Caki2 (cell line): ENCODE measurements at regions not wholly inside any gene's neighbourhood (a gene's known extent, or its start where the extent isn't known, plus 50 kb on each side); places are given as distances from the start of the nearest gene placed in this dataset.

ENCODE experiments used
- DNase-seq: peaks from one replicate; pipeline ENCODE4 v3.0.0-alpha.2; 2015; ENCODE audit warnings: low read depth
- in situ Hi-C: cut with HindIII; loops from 2 replicates; pipeline ENCODE4 v1.10.0; 2016; ENCODE audit warnings: low sequenced_read_pairs, low pct_unique_long_range_greater_than_20kb, mixed read lengths

DNA sequence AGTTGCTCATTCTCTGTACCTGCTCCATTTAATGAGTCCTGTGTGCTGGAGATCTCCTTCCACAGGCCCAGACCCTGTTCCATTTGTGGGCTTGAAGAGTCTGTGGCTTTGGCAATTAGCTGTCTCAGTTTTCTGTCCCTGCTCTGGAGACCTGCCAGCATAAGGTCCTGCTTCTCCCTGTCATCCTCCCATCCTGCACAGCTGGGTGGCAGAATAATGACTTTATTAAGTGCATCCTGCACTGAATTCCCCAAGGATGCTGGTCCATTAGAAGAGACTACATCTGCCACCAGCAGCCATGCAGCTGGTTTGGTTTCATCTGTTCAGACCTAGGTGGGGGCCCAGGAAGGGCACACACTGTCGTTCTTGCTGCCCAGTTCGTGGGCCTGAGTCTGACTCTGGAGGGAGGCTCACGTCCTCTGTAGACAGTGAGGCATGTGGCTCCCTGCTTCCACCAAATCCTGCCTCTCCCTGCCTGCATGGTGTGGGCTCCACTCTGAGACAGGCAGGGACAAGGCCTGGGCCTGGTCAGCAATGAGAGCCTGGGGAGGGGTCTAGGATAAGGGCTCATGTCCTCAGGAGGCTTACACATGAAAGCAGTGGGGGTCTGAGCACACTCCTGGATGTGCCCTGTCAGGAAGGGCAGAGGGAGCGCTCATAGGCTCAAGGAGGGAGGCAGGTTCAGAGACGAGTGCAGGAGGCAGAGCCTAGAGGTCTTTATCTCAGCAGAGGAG, 78.4 kb upstream of the PRR23E start:
- DNase-seq, result no peak
- in situ Hi-C loops, result no loop called here

DNA sequence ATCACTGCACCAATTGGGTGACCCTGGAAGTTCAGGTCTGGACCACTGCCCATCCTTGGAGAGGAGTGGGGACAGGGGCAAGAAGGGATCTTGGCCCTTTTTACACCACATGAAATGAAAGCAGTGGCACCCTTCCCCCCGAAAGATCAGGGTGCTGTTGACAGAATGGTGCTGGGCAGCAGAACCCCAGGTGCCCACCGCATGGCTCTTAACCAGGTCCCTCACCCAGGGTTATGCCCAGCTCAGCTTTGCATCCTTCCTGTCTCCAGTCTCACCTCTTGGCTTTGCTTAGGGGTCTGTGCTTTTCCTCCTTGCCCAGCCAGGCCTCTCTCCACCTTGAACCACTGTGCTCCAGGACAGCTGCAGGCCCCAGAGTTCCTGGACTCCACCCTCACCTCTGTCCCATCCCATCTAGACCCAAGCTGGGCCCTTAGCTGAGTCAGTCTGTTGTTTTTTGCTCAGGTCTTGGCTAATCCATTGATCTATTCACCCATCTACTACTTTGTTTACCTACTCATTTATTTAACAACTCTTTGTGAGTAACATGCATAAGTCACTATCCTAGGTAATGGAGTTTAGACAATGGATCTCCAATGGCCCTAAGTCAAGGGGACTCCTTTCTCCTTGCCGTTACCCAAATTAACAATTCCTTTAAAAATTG, 77.1 kb upstream of the PRR23E start:
- no peak for DNase-seq
- in situ Hi-C loops, result no loop called here

DNA sequence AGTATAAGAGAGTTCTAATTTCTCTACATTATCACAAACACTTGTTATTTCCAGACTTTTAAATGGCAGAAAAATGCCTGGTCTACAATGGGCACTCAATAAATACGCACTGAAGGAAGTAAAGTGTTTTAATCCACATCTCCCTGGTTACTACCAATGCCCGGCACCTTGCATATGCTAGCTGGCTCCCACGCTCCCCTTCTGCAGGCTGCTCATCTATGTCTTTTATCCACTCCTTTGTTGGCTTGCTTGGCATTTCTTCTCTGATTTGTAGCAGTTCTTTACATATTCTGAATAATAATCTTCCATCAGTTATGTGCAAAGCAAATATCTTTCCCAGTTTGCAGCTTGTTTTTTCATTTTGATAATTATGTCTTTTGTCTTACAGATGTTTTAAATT, 74.6 kb upstream of the PRR23E start:
- in situ Hi-C loops, result no loop called here
- no peak for DNase-seq

DNA sequence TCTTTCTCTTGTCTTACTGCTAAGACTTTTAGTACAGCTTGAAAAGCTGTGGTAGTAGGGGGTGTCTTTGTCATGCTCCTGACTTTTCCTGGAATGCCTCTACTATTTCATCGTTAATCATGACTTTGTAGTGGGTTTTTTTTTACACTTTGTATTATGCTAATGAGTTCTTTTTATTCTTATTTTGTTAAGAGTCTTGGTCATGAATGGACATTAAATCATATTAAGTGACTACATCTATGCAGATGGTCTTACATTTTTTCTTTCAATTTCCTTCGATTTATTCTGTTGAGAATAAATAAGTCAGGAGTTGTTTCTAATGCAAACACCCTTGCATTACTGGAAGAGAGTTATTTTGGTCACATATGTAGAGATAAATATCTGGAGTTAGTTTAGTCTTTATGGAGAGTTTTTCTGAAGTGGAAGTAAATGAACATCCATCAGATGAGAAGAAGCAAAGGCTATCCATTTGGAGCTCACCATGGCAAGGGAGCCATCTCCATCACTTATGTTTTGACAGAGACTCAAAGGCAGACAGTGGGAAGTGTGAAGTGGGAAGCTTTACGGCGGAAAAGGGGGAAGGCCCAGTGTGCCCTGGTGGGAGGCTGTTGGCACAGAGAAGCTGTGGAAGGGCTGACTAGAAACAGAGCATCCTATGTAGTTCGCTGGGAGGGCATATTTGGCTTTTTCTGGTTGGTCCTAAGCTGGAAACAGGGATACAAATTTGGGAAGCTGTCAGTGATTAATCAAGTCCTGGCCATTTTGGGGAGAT, 73.1 kb upstream of the PRR23E start:
- in situ Hi-C loops, result no loop called here
- DNase-seq, result no peak

DNA sequence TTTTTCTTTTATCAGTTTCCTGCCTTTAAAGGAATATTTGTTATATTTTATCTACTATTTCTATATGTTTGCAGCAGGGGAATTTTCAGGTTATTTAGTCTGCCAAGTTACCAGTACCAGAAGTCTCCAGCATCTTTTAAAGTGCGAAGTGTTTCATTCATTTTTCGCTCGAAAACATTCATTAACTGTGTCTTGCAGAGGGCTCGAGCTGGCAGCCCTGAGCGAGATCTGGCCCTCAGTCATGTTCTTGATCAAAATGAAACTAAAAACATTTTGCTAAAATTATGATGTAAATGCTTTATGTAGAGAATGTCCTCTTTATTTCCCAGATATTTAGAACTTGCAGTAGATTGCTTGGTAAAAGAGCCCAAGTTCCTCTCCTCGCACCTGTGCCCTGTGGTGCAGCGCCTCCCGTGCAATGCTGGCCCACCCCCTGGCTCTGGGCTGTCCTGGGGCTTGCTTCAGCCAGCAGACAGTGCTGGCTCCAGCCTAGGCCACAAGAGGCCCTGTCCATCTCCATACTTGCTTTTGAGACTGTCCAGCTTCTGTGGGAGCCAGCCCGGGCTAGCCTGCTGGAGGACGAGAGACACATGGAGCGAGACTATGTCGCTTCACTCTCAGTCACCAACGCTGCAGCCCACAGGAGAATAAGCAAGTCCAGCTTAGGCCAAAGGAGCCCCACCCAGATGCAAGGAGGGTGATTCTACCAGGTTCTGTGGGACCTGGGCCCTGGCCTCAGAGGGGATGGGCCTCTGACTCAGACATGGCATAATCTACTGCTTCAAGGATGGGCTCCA, 71.9 kb upstream of the PRR23E start:
- in situ Hi-C loops, result no loop called here
- DNase-seq, result no peak

DNA sequence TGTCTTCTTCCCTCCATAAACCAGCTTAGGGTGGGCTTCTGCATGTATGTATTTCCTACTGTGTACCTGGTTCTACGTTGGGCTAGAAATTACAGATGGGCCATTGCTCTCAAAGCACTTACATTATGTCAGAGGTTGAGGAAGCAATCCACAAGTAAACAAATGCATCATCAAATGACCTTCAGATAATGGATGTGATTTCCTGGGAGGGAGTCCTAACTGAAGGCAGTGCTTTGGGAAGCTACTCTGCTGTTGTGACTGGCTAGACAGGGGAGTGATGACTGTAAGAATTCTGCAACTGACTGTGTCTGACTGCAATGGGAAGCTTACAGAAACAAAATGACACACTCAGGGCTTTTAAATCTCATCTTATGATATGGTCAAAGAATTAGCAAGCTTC, 71.0 kb upstream of the PRR23E start:
- in situ Hi-C loops, result no loop called here
- no peak for DNase-seq

DNA sequence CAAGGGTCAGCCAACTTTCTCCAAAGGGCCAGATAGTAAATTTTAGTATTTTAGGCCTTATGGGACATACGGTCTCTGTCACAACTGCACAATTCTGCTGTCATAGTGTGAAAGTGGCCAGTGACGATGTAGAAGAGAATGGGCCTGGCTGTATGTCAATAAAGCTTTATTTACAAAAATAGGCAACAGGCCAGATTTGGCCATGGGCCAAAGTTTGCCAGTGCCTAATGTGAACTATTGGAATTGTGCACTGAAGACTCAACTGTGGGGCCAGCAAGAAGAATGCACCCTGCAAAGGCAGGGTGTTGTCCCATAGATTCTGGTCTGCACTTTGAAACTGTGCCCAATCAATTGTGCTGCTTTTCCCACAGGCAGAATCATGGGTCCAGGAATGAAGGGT, 69.4 kb upstream of the PRR23E start:
- no peak for DNase-seq
- in situ Hi-C loops, result no loop called here

DNA sequence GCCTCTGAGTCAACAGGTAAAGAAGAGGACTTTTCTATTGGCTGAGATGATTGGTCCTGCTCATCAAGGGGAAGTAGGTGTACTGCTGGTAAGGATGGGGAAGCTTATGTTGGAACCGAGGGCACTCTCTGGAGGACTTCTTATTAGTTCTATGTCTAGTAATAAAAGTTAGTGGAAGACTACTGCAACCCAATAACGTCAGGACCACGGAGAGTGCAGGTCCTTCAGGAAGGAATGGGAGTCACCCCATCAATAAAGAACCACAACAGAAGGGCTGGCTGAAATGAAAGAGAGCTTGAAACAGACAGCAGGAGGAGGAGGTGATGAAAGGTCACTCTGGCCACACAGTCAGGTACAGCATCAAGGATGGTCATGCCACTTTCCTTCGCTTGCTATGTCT, 68.8 kb upstream of the PRR23E start:
- in situ Hi-C loops, result no loop called here
- no peak for DNase-seq

DNA sequence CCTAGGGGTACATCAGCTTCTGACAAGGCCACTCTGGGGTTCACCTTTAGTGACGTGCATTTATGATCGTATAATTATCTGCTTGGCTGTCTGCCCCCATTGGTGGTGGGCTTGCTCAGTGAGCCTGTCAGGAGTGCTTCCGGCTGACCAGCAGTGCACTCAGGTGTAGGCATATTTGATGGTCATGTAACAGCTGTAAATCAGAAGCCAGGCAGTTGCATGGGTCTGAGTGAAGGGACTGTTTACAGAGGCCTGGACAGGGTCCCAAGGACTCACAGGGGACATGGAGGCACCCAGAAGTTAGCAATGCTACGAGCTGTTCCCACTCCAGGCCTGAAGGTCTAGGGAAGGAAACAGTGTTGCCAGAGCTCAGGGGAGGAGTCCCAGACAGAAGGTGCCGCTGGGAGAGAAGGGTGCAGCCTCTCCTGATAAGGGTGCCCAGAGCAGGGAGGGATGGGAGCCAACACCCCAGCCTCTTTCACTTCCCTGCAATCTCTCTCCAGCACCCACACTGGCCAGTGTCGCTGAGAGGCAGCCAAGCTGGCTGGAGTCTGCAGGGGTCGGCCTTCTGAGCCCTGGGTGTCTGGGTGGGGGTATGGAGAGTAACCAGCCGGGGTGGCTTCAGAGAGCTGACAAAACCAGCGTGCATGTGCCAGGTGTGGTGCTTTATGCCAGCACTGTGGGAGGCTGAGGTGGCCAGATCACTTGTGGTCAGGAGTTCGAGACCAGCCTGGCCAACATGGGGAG, 61.3 kb upstream of the PRR23E start:
- DNase-seq, result no peak
- in situ Hi-C loops, result no loop called here

DNA sequence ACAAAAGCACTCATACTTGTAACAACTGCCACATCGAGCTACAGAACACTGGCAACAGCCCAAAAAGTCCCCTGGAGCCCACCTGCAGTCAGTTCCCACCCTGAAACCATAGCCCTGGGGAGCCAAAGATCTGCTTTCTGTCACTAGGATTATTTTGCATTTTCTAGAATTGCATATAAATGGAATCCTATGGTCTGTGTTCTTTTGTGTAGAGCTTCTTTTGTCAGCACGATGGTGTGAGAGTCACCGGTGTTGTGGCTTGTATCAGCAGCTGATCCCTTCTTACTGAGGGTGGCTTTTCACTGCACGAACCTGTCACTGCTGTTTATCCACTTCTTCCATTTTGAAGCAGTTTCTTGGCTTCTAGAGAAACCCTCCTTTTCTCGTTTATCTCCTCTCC, 60.1 kb upstream of the PRR23E start:
- DNase-seq, result no peak
- in situ Hi-C loops, result no loop called here

DNA sequence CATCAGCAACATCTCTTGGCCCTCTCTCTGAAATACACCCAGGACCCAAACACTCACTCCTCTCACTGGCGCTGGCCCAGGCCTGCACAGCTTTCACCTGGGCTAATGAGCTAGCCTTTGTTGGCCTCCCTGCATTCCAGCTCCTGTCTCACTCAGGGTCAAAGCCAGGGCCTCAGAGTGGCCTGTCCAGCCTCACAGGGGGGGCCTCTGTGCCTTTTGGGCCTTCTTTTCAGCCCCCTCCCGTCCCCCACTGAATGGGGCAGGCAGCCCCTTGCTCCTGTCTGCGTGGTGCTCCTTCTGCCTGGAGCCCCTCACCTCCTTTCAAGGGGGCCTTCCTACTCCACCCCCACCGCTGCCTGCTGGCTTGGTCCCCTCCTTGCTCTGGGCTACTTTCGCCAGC, 59.0 kb upstream of the PRR23E start:
- DNase-seq, result no peak
- in situ Hi-C loops, result no loop called here

DNA sequence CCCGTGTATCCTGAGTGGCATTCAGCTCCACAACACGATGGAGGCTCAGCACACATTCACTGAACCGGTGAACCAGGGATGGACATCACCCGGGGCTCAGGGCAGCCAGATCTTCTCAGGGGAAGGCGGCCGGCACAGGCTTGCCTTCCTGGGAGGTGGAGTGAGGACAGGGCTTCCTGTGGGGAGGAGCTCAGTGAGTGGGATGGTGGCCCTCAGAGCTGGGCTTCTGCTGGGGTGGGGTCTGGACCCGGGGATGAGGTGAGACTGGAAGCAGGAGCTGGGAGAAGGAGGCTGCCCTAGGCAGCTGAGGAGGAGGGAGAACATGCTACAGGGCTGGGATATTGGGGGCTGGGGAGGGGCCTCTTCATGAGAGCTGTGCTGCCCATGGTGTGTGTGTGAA, 58.5 kb upstream of the PRR23E start:
- in situ Hi-C loops, result no loop called here

DNA sequence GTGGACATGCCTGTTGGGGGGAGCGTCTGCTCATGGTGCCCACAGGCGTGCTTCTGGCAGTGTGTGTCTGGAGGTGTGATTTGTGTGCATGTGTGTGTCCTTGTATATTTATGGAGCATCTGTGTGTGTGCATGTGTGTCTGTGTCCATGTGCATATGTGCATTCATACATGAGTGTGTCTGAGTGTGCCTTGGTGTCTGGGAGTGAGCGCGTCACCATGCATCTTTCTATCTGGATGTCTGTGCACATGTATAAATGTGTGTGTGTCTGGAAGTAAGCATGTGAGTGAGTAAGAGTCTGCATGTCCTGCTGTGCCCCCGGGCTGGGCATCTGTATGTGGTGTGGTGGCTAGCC, 58.1 kb upstream of the PRR23E start:
- no peak for DNase-seq
- in situ Hi-C loops, result no loop called here

More for the DNA sequence above, 58.5 kb upstream of the PRR23E start:
- DNase-seq, result no peak

DNA sequence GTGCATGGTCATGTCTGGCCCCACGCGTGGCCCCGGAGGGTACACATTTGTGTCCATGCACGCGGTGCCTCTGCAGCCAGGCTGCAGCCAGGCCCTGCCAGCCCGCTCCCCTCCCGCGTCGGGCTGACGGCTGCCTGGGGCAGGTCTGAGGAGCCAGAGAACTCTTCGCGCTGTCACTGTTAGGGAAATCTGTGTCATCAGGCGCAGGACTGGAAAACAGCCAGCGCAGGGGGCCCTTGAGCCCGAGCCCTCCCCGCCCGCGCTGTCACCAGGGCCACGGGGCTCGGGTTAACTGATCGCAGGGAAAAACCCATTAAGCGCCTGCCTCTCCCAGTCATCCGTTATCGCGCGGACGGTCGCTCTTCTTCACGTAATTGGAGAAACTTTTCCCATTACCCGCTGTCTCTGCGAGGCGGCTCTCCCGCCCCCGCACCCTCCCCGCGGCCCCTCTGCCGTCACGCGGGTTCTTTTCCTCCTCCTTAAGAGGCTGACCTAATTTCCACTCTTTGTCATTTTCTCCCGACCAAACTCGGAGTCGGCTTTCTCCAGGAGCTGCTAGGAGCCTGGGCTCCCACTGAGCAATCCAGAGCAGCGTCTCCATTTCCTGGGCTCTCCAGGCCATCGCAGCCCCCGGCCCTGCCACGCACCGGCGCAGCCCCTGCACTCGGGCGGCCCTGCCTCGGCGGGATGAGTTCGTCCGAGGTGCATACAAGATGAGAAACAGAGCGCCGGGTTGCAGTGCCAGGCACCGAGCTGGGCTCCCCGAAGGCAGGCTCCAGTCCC, 57.5 kb upstream of the PRR23E start:
- in situ Hi-C loops, result no loop called here
- no peak for DNase-seq

DNA sequence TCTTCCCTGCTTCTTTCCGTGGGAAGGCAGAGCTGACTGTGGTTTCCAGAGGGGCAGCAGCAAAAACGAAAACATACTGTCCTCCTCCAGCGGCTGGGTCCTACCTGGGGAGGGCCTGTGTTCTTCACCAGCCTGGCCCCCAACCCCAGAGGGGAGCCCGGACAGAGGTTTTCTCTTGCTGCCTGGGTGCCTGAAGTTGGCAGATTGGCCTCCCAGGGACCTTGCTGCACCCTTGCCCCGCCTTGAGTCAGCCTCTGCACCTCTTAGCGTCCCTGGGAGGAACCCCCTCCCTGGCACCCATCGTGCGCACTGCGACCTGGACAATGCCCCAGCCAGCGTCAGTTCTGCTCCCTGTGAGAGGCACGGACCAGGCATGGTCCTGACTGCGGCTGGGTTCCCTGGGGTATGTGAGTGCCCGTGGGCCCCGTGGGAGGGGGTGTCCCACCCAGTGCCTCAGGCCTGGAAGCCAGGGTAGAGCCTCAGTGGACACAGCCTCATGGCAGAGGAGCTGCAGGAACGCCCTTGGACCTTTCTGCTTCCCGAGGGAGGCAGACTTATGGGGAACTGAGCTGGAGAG, 56.8 kb upstream of the PRR23E start:
- in situ Hi-C loops, result no loop called here
- DNase-seq, result no peak

DNA sequence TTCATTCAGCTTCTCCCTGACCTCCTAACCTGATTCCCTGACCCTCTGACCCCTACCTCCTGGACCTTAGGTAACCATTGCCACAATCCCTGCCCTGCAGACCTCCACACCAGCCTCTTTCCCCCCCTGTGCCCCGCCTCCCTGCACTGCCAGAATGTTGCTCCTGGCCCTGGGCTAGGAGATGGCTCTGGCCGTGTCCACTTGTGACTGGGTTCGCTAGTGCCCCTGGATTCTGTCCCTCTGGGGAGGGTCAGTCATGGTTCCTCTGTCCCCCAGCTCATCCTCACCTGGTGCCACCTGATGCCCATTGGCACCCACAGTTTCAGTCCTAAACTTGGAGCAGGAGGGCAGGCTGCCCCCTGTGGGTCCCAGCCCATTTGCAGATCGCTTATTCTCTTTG, 56.2 kb upstream of the PRR23E start:
- no peak for DNase-seq
- in situ Hi-C loops, result no loop called here

DNA sequence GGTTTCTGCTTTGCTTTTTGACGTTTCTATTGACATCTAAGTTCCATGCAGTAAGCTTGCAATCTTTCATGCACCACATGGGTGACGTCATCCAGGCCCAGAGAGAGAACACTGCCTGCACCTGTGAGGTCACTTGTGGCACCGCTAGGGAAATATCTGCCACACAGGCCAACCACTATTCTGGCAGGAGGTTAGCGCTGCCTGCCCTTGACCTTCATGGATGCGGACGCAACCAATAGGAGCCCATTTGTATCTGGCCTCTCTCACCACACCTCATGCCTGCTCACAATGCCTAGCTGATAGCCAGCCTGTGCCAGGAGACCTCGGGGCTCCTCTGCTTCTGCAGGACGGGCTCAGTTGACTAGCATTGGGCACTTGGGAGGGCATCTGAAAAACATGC, 55.8 kb upstream of the PRR23E start:
- in situ Hi-C loops, result no loop called here
- DNase-seq, result no peak
